NCI-H2081 (cell line): ENCODE measurements at regions not wholly inside any gene's neighbourhood (a gene's known extent, or its start where the extent isn't known, plus 50 kb on each side); places are given as distances from the start of the nearest gene placed in this dataset.

Source experiments
- DNase-seq, 2 experiments: peaks; one replicate each; lab custom pipeline; 2025; lab: John Stamatoyannopoulos, UW

- DNase-seq = no peak
These were observed 118.4 kb upstream of the CHRM3 start for GRCh38 chr1:239268007-239268406.

GRCh38 chr1:239263801-239264200 is 122.6 kb upstream of the CHRM3 start:
- DNase-seq = no peak

DNA sequence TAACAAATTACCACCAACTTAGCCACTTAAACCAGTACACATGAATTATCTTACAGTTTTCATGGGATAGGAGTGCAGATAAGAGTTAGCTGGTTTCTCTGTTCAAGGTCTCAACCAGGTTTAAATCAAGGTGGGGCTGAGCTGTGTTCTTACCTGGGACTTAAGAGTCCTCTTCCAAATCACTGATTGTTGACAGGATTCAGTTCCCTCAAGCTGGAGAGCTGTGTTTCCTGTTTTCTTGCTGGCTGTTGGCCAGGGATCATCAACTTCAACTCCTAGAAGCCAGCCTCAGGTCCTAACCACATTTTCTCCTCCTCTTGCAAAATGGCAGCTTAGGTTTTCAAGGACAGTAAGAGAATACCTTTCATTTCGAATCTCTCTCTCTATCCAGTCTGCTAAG is 123.8 kb upstream of the CHRM3 start:
- no peak for DNase-seq

DNA sequence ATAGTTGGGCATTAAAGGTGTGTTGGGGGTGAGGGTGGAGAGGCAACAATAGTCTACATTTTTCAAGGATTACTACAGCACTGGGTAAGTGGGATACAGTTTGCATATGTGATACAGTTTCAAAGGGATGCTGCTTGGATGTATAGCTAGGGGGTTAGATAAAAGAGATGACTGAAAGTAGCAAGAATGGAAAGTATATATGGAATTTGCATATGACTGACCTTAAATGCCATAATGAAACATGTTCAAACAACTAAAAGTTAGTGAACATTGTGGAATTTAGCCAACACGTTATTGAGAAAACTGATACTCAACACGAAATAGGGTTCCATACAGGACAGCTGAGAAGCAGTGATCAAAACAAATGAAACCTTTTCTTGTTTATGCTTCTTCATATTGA is 124.8 kb upstream of the CHRM3 start:
- no peak for DNase-seq

GRCh38 chr1:239260842-239261241 is 125.5 kb upstream of the CHRM3 start:
- DNase-seq = no peak

- no peak for DNase-seq
These were observed 130.7 kb upstream of the CHRM3 start for GRCh38 chr1:239255628-239256160.

DNA sequence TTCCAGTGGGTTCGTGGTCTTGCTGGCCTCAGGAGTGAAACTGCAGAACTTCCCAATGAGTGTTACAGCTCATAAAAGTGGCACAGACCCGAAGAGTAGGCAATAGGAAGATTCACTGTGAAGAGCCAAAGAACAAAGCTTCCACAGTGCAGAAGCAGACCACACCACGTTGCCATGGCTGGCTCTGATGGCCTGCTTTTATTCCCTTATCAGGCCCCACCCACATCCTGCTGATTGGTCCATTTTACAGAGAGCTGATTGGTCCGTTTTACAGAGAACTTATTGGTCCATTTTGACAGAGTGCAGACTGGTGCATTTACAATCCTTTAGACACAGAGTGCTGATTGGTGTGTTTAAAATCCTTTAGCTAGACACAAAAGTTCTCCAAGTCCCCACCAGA is 131.4 kb upstream of the CHRM3 start:
- DNase-seq = no peak

GRCh38 chr1:239253032-239253431 is 133.3 kb upstream of the CHRM3 start:
- no peak for DNase-seq

- DNase-seq = no peak
These were observed 135.9 kb upstream of the CHRM3 start for GRCh38 chr1:239250353-239251035.

DNA sequence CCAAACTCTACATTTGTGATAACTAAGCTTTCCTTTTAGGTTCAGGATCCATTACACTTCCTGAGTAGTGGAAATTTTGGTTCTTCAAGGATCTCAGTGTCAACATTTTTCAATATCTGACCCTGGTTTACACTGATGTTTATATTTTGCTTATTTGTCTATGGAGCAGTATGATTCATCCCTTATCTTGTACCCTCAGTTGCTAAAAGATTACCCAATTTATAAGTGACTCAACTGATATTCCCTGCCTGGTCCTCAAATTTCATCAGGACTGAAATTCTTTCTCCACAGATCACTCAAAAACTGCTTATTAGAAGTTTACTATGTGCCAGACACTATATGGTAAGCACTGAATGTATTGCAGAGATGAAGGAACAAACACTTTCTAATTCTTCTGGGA is 139.1 kb upstream of the CHRM3 start:
- DNase-seq = no peak

- no peak for DNase-seq
These were observed 142.3 kb upstream of the CHRM3 start for GRCh38 chr1:239244084-239244483.

GRCh38 chr1:239243006-239243405 is 143.4 kb upstream of the CHRM3 start:
- no peak for DNase-seq

- no peak for DNase-seq
These were observed 144.0 kb upstream of the CHRM3 start for GRCh38 chr1:239242404-239242803.

DNA sequence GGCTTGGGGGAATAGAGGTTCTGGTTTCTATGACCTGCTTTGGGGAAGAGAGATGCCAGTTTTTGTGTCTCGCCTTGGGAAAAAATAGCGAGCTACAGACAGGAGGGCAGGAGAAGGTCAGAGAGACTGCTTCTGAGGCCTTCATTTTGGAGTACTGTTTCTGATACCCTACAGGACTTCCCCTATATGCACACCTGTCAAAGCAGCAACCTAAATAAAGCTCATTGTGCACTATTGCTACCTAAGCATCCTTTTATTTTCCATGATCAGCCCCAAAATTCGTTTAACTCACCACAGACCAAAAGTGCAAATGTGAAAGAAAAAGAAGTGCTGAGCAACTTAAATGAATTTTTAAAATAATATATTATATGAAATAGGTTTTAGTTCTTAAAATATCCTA is 145.6 kb upstream of the CHRM3 start:
- DNase-seq = no peak

DNA sequence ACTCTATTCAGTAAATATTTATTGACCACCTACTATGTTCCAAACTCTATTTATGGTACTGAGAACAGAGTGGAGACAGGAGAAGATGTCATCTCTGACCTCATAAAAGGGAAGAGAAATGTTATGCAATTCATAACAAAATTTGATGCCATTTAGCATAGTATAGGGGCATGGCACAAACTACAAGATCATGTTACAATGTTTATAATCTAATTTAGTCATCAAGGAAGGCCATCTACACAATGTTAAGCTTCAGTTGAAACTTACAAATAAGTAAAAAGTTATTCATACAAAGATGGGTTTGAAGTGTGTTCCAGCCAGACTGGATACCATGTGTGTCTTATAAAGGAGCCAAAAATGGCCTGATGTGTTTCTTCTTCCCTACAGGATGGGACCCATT is 146.8 kb upstream of the CHRM3 start:
- no peak for DNase-seq

GRCh38 chr1:239237912-239238311 is 148.5 kb upstream of the CHRM3 start:
- no peak for DNase-seq

DNA sequence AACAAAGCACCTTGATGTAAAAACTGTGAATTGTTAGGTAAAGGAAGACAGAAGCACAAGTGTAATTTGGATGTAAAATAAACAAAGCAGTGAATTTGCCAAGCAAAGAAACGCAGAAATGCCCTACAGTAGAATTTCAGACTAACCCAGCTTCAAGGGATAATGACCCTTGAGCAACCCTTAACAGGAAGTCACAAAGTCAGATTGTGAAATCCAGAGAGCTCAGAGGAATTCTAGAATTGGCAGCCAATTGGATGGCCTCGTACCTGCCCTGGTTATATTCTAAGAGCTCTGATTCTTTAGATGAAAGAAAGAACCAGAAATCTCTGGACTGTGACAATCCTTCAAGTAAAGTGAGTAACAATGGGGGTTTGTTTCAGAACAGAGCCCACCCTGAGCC is 152.7 kb upstream of the CHRM3 start:
- DNase-seq = no peak

GRCh38 chr1:239232921-239233320 is 153.4 kb upstream of the CHRM3 start:
- no peak for DNase-seq

GRCh38 chr1:239228451-239228850 is 157.9 kb upstream of the CHRM3 start:
- no peak for DNase-seq

GRCh38 chr1:239225396-239225795 is 161.0 kb upstream of the CHRM3 start:
- DNase-seq = no peak

DNA sequence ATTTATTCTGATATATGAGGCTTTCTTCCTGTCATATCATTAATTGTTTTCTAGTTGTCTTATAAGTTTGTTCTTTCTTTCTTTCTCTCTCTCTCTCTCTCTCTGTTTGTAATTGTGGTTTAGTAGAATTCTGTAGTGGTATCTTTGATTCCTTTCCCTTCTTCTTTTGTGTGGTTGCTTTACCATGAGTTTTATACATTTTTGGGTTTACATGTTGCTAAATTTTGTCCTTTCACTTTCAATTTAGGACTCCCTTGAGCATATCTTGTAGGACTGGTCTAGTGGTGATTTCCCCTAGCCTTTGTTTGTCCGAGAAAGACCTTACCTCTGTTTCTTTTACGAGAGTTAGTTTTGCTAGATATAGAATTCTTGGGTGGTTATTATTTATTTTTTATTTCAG is 162.3 kb upstream of the CHRM3 start:
- no peak for DNase-seq

DNA sequence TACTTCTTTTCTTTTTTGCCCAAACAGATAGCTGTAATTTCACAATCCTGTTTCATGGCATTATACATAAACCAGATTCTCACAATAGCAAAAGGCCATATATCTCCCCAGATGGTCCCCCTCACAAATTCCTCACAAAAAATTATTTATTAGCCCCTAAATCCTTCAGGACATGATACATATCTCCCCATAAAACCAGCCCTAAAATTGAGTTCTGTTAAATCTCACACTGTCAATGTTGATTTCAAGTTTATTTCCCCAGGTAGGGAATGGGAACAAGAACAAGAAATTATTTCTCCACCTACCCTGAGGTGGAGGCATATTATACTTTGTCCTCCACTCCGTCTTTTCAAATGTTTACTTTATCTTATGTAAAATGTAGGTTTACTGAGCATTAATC is 163.4 kb upstream of the CHRM3 start:
- no peak for DNase-seq

DNA sequence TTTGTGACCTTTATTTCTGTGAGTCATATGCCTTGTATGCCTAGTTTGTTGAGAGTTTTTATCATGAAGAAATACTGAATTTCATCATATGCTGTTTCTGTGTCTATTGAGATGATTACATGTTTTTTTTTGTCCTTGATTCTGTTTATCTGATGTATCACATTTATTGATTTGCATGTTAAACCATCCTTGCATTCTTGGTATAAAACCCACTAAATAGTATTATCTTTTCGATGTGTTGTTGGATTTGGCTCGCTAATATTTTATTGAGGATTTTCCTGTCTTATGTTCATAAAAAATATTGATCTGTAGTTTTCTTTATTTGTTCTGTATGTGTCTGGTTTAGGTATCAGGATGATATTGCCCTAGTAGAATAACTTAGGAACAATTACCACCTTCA is 164.7 kb upstream of the CHRM3 start:
- no peak for DNase-seq

DNA sequence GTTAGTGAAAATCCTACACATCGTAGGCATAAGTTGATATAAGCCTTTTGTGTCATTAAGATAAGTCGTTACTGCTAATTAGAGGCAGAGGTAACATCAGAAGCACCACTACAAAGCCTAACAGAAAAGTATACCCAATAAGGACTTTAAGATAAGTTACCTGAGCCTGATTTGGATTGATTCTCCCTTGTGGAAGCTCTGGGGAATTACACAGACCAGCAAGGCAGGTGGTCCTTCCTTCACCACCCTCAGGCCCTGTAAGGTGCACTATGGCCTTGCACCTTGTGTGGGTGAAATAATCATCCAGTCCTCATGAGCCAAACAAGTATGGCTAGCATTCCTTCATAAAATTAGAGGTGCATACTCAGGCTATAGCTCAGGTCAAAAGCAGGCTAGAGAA is 166.7 kb upstream of the CHRM3 start:
- DNase-seq = no peak
